Activated naive CD4-positive, alpha-beta T cell (primary cell): ENCODE measurements at regions not wholly inside any gene's neighbourhood (a gene's known extent, or its start where the extent isn't known, plus 50 kb on each side); places are given as distances from the start of the nearest gene placed in this dataset.

Experiments used
- DNase-seq, 4 experiments: peaks; one replicate each; lab custom pipeline; 2025; lab: John Stamatoyannopoulos, UW

DNA sequence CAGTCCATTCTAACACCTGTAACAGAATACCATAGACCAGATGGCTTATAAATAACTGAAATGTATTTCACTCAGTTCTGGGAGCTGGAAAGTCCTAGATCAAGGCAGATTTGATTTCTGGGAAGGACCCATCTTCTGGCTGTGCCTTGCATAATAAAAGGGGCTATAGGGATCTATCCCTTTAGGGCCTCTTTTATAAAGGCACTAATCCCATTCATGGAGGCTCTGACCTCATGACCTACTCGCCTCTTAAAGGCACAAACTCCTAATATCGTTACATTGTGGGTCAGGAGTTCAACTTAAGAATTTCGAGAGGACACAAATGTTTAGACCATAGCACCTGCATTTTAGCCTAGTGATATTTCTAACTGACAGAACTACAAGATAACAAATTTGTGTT lies 619.0 kb downstream of the CDH18 start:
- DNase-seq = no peak

DNA sequence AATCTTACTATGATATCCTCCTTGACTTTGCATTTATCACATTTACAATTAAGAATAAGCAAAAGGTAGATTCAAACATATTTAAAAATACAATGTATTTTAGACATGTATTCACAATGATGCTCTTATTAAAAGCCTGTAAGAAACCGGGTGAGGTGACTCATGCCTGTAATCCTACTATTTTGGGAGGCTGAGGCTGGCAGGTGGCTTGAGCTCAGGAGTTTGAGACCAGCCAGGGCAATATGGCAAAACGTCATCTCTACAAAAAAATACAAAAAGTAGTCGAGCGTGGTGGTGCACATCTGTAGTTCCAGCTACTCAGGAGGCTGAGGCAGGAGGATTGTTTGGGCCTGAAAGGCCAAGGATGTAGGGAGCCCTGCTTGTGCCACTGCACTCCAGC lies 618.4 kb downstream of the CDH18 start:
- no peak for DNase-seq

DNA sequence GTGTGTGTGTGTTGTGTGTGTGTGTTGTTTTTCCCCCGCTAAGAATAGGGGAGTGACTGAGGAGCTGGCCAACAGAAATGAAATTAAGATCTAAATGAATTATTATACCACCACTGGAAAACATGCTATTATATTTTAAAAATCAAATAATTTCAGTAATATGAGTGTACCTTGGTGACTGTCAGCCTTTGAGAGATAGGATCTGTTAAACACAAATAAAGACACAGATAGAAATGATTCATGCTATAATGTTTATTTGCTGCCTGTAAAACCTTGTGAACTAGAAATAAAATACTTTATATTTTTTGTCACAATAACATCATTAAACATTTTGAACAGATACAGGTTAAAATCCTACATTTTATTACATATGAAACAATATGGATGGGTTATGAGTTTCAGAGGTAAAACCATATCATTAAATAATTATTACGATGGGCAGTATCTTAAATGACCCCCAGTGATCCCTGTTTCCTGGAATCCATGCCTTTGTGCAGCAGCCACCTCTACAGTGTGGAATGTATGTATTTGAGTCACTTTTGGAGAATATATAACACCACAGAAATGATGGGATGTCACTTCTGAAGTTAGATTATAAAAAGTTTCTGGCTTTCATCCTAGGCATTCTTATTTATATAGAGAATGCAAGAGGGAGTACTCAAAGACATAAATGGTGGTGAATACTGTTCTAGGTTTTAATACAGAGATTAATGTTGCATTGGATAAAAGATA lies 617.2 kb downstream of the CDH18 start:
- DNase-seq = no peak

DNA sequence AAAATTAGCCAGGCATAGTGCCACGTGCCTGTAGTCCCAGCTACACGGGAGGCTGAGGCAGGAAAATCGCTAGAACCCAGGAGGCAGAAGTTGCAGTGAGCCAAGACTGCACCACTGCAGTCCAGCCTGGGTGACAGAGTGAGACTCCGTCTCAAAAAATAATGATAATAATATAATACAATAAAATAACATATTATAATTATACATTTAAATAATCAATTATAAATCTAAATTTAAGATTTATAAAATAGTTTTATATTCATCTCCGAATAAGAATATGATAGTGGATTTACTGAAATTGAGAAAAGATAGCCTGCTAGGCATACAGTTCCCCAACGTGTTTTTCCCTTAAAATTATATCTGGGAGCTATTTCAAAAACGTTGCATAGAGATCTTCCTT lies 599.6 kb downstream of the CDH18 start:
- no peak for DNase-seq

DNA sequence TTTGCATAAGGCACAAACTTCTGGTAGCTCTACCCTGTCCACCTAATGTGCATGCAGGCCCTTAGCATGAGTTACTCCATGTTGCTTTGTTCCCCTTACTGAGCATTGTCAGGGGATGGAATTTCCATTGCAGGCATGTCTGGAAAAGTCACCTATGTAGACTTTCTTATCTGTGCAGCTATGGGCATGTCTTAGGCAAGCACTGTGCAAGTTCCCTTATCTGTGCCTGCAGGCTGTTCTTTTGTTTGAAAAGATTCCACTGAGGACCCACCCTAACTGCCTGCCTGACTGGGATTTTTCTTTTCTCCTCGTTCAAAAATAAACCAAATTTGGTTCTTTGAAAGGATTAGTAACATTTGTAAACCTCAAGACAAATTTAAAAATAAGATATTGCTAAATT lies 587.0 kb downstream of the CDH18 start:
- DNase-seq = no peak

DNA sequence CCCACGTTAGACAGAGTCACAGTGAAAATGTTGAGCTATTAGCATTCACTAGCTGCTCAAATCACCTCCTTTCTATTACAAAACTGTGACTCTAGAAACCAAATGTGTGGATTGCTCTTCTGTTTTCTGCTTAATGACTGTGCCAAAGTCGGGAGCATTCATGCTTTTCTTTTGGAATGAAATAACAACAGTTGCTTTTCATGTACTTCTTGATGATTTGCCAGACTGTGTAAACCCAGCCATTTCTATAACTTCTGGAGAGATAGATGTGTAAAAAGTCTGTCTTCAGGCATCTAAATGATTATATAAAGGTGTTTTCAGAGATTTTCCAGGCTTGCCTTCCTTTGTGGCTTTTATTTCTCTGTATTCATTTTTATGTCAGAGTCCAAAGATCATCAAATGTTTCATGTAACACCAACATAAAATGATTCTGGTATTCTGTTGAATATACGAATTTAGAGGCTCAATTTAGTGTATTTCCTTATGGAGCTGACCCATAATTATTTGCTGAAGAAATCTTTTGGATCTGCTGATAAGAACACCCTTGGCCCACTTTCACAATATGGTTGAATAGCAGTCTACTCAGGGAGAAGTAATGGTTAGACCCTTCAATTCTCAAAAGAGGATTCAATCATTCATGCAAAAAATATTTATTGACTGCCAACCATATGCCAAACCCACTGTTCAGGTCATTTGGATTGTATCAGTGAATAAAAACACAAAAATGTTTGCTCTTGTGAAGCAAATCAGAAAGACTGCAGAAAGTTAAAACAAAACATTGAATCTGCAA lies 581.2 kb downstream of the CDH18 start:
- no peak for DNase-seq

DNA sequence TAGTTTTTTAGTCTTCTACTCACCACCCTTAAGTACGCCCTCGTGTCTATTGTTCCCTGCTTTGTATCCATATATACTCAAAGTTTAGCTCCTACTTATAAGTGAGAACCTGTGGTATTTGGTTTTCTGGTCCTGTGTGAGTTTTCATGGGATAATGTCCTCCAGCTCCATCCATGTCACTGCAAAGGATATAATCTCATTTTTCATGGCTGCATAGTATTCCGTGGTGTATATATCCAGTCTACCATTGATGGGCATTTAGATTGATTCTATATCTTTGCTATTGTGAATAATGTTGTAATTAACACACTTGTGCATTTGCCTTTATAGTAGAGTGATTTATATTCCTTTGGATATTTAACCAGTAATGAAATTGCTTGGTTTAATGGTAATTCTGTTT lies 579.9 kb downstream of the CDH18 start:
- no peak for DNase-seq

DNA sequence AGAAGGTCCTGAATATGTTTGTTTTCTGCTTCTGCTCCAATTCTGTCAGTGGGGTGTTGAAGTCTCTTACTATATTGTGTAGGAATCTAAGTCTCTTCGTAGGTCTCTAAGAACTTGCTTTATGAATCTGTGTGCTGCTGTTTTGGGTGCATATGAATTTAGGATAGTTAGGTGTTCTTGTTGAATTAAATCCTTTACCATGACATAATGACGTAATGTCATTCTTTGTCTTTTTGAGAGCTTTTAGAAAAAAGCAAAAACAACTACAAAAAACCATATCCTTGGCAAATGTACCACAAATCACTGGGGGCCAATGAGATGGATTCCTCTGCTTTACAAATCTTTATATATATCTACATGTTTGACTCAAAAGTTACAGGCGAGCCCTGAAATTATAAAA lies 576.1 kb downstream of the CDH18 start:
- no peak for DNase-seq
